Neural progenitor cell (in vitro differentiated cells): ENCODE measurements at regions not wholly inside any gene's neighbourhood (a gene's known extent, or its start where the extent isn't known, plus 50 kb on each side); places are given as distances from the start of the nearest gene placed in this dataset.

ENCODE experiments used
- DNase-seq: peaks from one replicate; pipeline ENCODE4 v3.0.0-alpha.2; 2016; ENCODE audit warnings: low spot score
- H2AFZ ChIP-seq: fragments of 200-600 bp; sonication (generic); replicated peaks from 2 replicates; pipeline ENCODE4 v1.6.1; 2016; ENCODE audit warnings: antibody characterized with exemption
- H3F3A ChIP-seq: fragments of 200-600 bp; sonication (generic); 2 replicates; pipeline ENCODE4 v1.6.1; 2016; ENCODE audit warnings: antibody characterized with exemption, low read depth
- H3K27ac ChIP-seq: fragments of 200-600 bp; sonication (generic); 2 replicates; pipeline ENCODE4 v1.5.1; 2016; ENCODE audit warnings: mild to moderate bottlenecking
- H3K27me3 ChIP-seq: fragments of 200-600 bp; sonication (generic); 2 replicates; pipeline ENCODE4 v1.6.1; 2016; ENCODE audit warnings: mild to moderate bottlenecking, moderate library complexity
- H3K36me3 ChIP-seq: fragments of 200-600 bp; sonication (generic); 2 replicates; pipeline ENCODE4 v1.5.1; 2016
- H3K4me1 ChIP-seq: fragments of 200-600 bp; sonication (generic); 2 replicates; pipeline ENCODE4 v1.6.1; 2016; ENCODE audit warnings: mixed run types
- H3K4me2 ChIP-seq: fragments of 200-600 bp; sonication (generic); 2 replicates; pipeline ENCODE4 v1.6.1; 2016
- H3K4me3 ChIP-seq: fragments of 200-600 bp; sonication (generic); 2 replicates; pipeline ENCODE4 v1.5.1; 2016
- H3K79me2 ChIP-seq: fragments of 200-600 bp; sonication (generic); 2 replicates; pipeline ENCODE4 v1.6.1; 2016; ENCODE audit warnings: low read depth
- H3K9ac ChIP-seq: fragments of 200-600 bp; sonication (generic); 2 replicates; pipeline ENCODE4 v1.6.1; 2016
- H3K9me3 ChIP-seq: fragments of 200-600 bp; sonication (generic); 2 replicates; pipeline ENCODE4 v1.5.1; 2016; ENCODE audit warnings: low read depth
- H4K20me1 ChIP-seq: fragments of 200-600 bp; sonication (generic); 2 replicates; pipeline ENCODE4 v1.6.1; 2016; ENCODE audit warnings: low read depth
- H3K27ac Mint-ChIP-seq: 3 replicates; pipeline ENCODE4 v1.8.0; 2021; ENCODE audit warnings: mixed read lengths
- H3K27me3 Mint-ChIP-seq: 2 replicates; pipeline ENCODE4 v1.8.0; 2022; ENCODE audit warnings: low read depth, mild to moderate bottlenecking, inconsistent platforms, moderate library complexity, mixed read lengths; ENCODE audit not compliant: insufficient read depth
- H3K36me3 Mint-ChIP-seq: 3 replicates; pipeline ENCODE4 v1.8.0; 2021; ENCODE audit warnings: mixed read lengths
- H3K4me1 Mint-ChIP-seq: 3 replicates; pipeline ENCODE4 v1.8.0; 2021; ENCODE audit warnings: mixed read lengths
- H3K4me3 Mint-ChIP-seq: 3 replicates; pipeline ENCODE4 v1.8.0; 2021; ENCODE audit warnings: mild to moderate bottlenecking, moderate library complexity, mixed read lengths
- H3K9me3 Mint-ChIP-seq: 3 replicates; pipeline ENCODE4 v1.8.0; 2020; ENCODE audit warnings: mixed read lengths
- EZH2 ChIP-seq: fragments of 200-600 bp; sonication (generic); IDR thresholded peaks from 2 replicates; pipeline ENCODE4 v1.6.1; 2017; ENCODE audit warnings: antibody characterized with exemption, mild to moderate bottlenecking, moderate library complexity
- EZH2phosphoT487 ChIP-seq: fragments of 200-600 bp; sonication (generic); IDR thresholded peaks from 2 replicates; pipeline ENCODE4 v1.6.1; 2017; ENCODE audit warnings: antibody characterized with exemption
- TF ChIP-seq, protein P1 (sequence below): fragments of 200-600 bp; sonication (generic); IDR thresholded peaks from 2 replicates; pipeline ENCODE4 v1.5.1; 2017; ENCODE audit warnings: antibody characterized with exemption, mild to moderate bottlenecking

GRCh38 chr2:228458364-228458763, 276.9 kb upstream of the SPHKAP start:
- Histone ChIP-seq H3K4me2 (no peak overlapping the region), H3F3A (no peaks in the 10 kb centered on the region), H3K9me3 (peaks cover 6% of the 10 kb centered on the region), H3K79me2 (no peaks in the 10 kb centered on the region), H3K4me3 (no peak overlapping the region), H4K20me1 (no peaks in the 10 kb centered on the region), H3K27ac (no peak overlapping the region), H3K36me3 (no peaks in the 10 kb centered on the region), H3K4me1 (no peaks in the 10 kb centered on the region), H3K9ac (no peak overlapping the region), H3K27me3 (no peaks in the 10 kb centered on the region), H2AFZ (no peak overlapping the region)
- Mint-ChIP-seq H3K36me3 (no peaks in the 10 kb centered on the region), H3K27ac (no peak overlapping the region), H3K27me3 (no peaks in the 10 kb centered on the region), H3K4me3 (no peak overlapping the region), H3K9me3 (peaks cover 23% of the 10 kb centered on the region), H3K4me1 (no peaks in the 10 kb centered on the region)
- no peak for DNase-seq
- TF ChIP-seq EZH2 (no peak), EZH2phosphoT487 (no peak)
- TF ChIP-seq, protein P1, sequence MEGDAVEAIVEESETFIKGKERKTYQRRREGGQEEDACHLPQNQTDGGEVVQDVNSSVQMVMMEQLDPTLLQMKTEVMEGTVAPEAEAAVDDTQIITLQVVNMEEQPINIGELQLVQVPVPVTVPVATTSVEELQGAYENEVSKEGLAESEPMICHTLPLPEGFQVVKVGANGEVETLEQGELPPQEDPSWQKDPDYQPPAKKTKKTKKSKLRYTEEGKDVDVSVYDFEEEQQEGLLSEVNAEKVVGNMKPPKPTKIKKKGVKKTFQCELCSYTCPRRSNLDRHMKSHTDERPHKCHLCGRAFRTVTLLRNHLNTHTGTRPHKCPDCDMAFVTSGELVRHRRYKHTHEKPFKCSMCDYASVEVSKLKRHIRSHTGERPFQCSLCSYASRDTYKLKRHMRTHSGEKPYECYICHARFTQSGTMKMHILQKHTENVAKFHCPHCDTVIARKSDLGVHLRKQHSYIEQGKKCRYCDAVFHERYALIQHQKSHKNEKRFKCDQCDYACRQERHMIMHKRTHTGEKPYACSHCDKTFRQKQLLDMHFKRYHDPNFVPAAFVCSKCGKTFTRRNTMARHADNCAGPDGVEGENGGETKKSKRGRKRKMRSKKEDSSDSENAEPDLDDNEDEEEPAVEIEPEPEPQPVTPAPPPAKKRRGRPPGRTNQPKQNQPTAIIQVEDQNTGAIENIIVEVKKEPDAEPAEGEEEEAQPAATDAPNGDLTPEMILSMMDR = no peak

DNA sequence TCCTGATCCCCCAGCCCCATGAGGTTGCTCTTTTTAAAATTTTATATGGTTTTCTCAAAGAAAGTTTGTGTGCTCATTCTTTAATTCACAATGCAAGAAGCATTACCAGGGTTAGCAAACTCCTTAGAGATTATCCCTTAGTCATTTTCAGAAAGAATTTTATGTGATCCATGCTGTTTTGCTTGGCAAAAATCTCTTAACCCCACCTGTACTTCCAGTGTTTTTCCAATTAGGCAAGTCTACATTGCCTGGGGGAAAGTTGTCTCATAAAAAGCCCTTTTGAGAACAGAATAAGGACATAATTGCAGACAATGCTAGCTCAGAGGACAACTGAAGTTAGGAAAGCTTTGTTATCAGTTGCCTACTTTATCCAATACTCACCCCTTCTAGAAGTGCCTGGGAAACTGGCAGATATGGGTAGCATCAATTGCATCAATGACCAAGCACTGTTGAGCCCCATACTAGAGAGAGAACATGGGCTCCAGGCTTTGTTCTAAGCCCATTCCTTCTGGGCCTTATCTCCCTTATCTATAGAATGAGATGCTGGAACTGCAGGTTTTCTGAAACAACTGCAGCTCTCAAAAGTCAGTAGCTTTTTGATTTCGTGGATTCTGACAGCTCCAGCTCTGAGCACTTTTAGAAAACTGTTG, 265.9 kb upstream of the SPHKAP start:
- Histone ChIP-seq H3F3A (no peaks in the 10 kb centered on the region), H3K27ac (no peak overlapping the region), H3K27me3 (no peaks in the 10 kb centered on the region), H3K36me3 (no peaks in the 10 kb centered on the region), H3K4me1 (no peaks in the 10 kb centered on the region), H3K79me2 (no peaks in the 10 kb centered on the region), H4K20me1 (no peaks in the 10 kb centered on the region), H3K4me2 (no peak overlapping the region), H3K9ac (no peak overlapping the region), H3K4me3 (no peak overlapping the region), H3K9me3 (no peaks in the 10 kb centered on the region), H2AFZ (no peak overlapping the region)
- H3K9me3 Mint-ChIP-seq = no peaks in the 10 kb centered on the region
- no peaks in the 10 kb centered on the region for H3K36me3 Mint-ChIP-seq
- H3K4me1 Mint-ChIP-seq = peaks cover 18% of the 10 kb centered on the region
- no peak overlapping the region for H3K4me3 Mint-ChIP-seq
- TF ChIP-seq, protein P1 = no peak
- no peaks in the 10 kb centered on the region for H3K27me3 Mint-ChIP-seq
- H3K27ac Mint-ChIP-seq = peak overlapping the region; percentile 85
- no peak for DNase-seq

DNA sequence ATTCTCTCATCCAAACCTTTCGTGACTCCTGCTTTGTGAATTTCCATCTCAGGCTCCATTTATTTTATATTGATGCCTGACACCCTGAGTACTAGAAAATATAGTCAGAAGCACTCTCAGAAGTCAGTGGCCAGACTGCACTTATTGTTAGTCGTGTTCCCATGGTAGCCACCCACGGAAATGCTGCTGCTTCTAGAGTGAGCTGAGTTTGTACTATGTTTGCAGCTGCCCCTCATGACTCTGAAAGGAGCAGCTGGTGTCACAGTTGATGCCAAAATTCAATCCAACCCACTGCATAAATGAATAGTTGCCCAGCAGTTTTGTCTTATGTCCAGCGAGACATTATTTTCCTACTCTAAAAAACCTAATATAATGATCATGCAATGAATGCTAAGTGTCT, 265.2 kb upstream of the SPHKAP start:
- Histone ChIP-seq H3K4me1 (no peaks in the 10 kb centered on the region), H2AFZ (no peak overlapping the region), H4K20me1 (no peaks in the 10 kb centered on the region), H3K9me3 (no peaks in the 10 kb centered on the region), H3K36me3 (no peaks in the 10 kb centered on the region), H3K79me2 (no peaks in the 10 kb centered on the region), H3K27me3 (no peaks in the 10 kb centered on the region), H3K4me3 (no peak overlapping the region), H3F3A (no peaks in the 10 kb centered on the region), H3K27ac (no peak overlapping the region), H3K9ac (no peak overlapping the region), H3K4me2 (no peak overlapping the region)
- Mint-ChIP-seq H3K4me3 (no peak overlapping the region), H3K27ac (peak overlapping the region; percentile 85), H3K9me3 (no peaks in the 10 kb centered on the region), H3K36me3 (no peaks in the 10 kb centered on the region), H3K27me3 (no peaks in the 10 kb centered on the region), H3K4me1 (peaks cover 18% of the 10 kb centered on the region)
- TF ChIP-seq EZH2phosphoT487 (no peak), EZH2 (no peak)
- TF ChIP-seq, protein P1 = no peak
- DNase-seq = no peak
